HCEC 1CT (cell line): ENCODE measurements at regions not wholly inside any gene's neighbourhood (a gene's known extent, or its start where the extent isn't known, plus 50 kb on each side); places are given as distances from the start of the nearest gene placed in this dataset.

ENCODE experiments used
- DNase-seq: peaks from one replicate; pipeline ENCODE4 v3.0.0-alpha.2; 2017

GRCh38 chr10:78164702-78165101, 131.0 kb downstream of the RPS24 start:
- no peak for DNase-seq

- no peak for DNase-seq
Measured at GRCh38 chr10:78165172-78165571, 131.5 kb downstream of the RPS24 start.

- DNase-seq: peak; percentile 29
Measured at GRCh38 chr10:78165617-78166016, 132.0 kb downstream of the RPS24 start.

- DNase-seq: no peak
Measured at GRCh38 chr10:78166261-78166660, 132.6 kb downstream of the RPS24 start.

GRCh38 chr10:78169214-78169613, 135.6 kb downstream of the RPS24 start:
- no peak for DNase-seq

GRCh38 chr10:78170026-78170475, 136.4 kb downstream of the RPS24 start:
- DNase-seq: peak; percentile 51

- no peak for DNase-seq
Measured at GRCh38 chr10:78171633-78172400, 138.2 kb downstream of the RPS24 start.

- DNase-seq: no peak
Measured at GRCh38 chr10:78173360-78174015, 139.8 kb downstream of the RPS24 start.

GRCh38 chr10:78175444-78176015, 141.9 kb downstream of the RPS24 start:
- no peak for DNase-seq

GRCh38 chr10:78176320-78177317, 143.0 kb downstream of the RPS24 start:
- DNase-seq: no peak

GRCh38 chr10:78177491-78178185, 144.0 kb downstream of the RPS24 start:
- no peak for DNase-seq

- no peak for DNase-seq
Measured at GRCh38 chr10:78178397-78178796, 144.7 kb downstream of the RPS24 start.

- no peak for DNase-seq
Measured at GRCh38 chr10:78178940-78179339, 145.3 kb downstream of the RPS24 start.

- DNase-seq: no peak
Measured at GRCh38 chr10:78179886-78180705, 146.4 kb downstream of the RPS24 start.

- DNase-seq: no peak
Measured at GRCh38 chr10:78181381-78182055, 147.9 kb downstream of the RPS24 start.

- no peak for DNase-seq
Measured at GRCh38 chr10:78182841-78183240, 149.2 kb downstream of the RPS24 start.

GRCh38 chr10:78184851-78185692, 151.4 kb downstream of the RPS24 start:
- DNase-seq: no peak

GRCh38 chr10:78185693-78186055, 152.0 kb downstream of the RPS24 start:
- DNase-seq: no peak

GRCh38 chr10:78186572-78186971, 152.9 kb downstream of the RPS24 start:
- no peak for DNase-seq

GRCh38 chr10:78187371-78187770, 153.7 kb downstream of the RPS24 start:
- no peak for DNase-seq
